Neural cell (in vitro differentiated cells): ENCODE measurements at regions not wholly inside any gene's neighbourhood (a gene's known extent, or its start where the extent isn't known, plus 50 kb on each side); places are given as distances from the start of the nearest gene placed in this dataset.

Source experiments
- EZH2 ChIP-seq: fragments of 200-600, 300-800 bp; shearing (Covaris generic), sonication (generic); IDR thresholded peaks from 2 replicates; pipeline ENCODE4 v1.6.1; 2014; ENCODE audit warnings: antibody characterized with exemption, low read length, borderline replicate concordance, mild to moderate bottlenecking; ENCODE audit not compliant: insufficient read depth, poor library complexity, severe bottlenecking
- POLR2AphosphoS5 ChIP-seq: IDR thresholded peaks from 2 replicates; pipeline ENCODE4 v1.6.1; 2012
- RAD21 ChIP-seq: fragments of 450-650 bp; conservative IDR thresholded peaks from 2 replicates; pipeline ENCODE4 v1.6.1; 2014; ENCODE audit warnings: antibody characterized with exemption, mild to moderate bottlenecking, moderate library complexity
- TF ChIP-seq, protein P1 (sequence below): fragments of 450-650 bp; IDR thresholded peaks from 2 replicates; pipeline ENCODE4 v1.5.1; 2014; ENCODE audit warnings: antibody characterized with exemption, mild to moderate bottlenecking, moderate library complexity; ENCODE audit not compliant: poor library complexity, severe bottlenecking

GRCh38 chr11:130533871-130534270 lies 85.4 kb downstream of the ADAMTS15 start:
- TF ChIP-seq, protein P1, sequence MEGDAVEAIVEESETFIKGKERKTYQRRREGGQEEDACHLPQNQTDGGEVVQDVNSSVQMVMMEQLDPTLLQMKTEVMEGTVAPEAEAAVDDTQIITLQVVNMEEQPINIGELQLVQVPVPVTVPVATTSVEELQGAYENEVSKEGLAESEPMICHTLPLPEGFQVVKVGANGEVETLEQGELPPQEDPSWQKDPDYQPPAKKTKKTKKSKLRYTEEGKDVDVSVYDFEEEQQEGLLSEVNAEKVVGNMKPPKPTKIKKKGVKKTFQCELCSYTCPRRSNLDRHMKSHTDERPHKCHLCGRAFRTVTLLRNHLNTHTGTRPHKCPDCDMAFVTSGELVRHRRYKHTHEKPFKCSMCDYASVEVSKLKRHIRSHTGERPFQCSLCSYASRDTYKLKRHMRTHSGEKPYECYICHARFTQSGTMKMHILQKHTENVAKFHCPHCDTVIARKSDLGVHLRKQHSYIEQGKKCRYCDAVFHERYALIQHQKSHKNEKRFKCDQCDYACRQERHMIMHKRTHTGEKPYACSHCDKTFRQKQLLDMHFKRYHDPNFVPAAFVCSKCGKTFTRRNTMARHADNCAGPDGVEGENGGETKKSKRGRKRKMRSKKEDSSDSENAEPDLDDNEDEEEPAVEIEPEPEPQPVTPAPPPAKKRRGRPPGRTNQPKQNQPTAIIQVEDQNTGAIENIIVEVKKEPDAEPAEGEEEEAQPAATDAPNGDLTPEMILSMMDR, result no peak
- TF ChIP-seq POLR2AphosphoS5, result no peak
- no peak for TF ChIP-seq RAD21
- no peak for TF ChIP-seq EZH2
